GM21529 (cell line): ENCODE measurements at regions not wholly inside any gene's neighbourhood (a gene's known extent, or its start where the extent isn't known, plus 50 kb on each side); places are given as distances from the start of the nearest gene placed in this dataset.

Source experiments
- ATAC-seq: cut with Tn5 transposase; IDR thresholded peaks from one replicate; pipeline ENCODE4 v1.9.1; 2021; ENCODE audit not compliant: unreplicated experiment

DNA sequence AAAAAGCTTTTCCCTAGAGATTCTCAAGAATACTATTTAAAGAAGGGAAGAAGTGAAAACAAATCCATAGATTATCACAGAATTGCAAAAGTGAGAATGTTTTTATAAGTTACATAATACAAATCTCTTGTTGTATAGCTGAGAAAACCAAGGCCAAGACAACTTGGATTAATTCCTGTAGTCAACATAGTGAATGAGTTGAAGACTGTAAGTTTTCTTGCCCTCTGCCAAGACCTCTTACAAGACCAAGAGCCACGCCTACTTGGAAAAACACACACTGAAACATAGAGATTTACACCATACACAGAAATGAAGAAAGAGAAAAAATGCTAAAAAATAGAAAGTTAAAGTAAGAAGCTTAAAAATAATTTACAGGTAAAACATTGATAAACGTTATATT is 2024.0 kb downstream of the PCDH7 start:
- ATAC-seq: no peak

GRCh38 chr4:32745351-32745750 is 2025.2 kb downstream of the PCDH7 start:
- no peak for ATAC-seq

DNA sequence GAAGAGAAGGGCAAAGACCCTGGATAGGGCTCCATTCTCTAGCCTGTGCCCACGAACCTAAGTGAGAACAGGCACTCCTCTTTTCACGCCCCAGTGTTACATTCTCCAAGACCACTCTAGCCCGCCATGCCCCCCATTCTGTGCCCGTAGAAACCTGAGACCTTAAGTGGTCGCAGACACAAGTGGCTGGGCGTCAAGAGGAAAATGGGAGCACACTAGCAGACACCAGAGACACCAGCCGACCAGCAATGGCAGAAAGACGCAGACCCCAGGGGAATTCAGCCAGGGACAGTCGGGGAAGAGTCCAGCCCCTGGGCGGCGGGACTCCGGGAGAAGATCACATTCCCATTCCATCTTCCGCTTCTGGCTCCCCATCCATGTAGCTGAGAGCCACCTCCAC is 2027.9 kb downstream of the PCDH7 start:
- ATAC-seq: no peak

- ATAC-seq: no peak
Measured at GRCh38 chr4:32748498-32748897, 2028.3 kb downstream of the PCDH7 start.

GRCh38 chr4:32752962-32753361 is 2032.8 kb downstream of the PCDH7 start:
- no peak for ATAC-seq

DNA sequence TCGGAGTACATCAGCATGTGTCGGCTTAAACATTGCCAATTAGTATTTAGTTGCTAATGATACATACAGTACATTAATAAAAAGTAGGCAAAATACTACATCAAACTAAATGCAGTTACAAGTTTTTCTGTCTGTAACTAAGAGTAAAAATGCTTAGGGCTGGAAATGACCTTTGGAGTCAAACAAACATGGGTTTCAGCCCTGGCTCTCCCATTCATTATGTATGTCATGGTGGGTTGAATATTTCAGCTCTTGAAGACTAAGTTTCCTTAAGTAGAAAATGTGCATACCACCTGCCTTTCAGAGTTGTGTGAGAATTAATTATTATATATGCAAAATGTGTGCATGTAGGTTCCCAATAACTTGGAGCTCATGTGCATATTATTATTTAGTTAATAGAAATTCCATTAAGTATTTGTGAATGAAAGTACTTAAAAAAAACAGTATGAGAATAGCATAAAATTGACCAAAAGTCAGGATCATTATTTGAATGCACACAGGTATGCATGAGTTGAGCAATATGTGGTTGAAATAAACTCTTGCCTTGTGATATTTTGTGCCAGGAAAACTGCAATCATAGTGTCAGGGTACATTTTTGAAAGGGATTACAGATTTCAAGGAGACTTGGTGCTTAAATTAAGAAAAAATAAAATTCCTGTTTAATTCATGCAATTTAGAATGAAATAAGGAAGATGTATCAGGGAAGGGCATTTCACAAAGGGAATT is 2048.7 kb downstream of the PCDH7 start:
- no peak for ATAC-seq

GRCh38 chr4:32771491-32771890 is 2051.3 kb downstream of the PCDH7 start:
- no peak for ATAC-seq

GRCh38 chr4:32775049-32775448 is 2054.9 kb downstream of the PCDH7 start:
- ATAC-seq: no peak

- ATAC-seq: no peak
Measured at GRCh38 chr4:32776435-32777203, 2056.4 kb downstream of the PCDH7 start.

- no peak for ATAC-seq
Measured at GRCh38 chr4:32778025-32778424, 2057.9 kb downstream of the PCDH7 start.

DNA sequence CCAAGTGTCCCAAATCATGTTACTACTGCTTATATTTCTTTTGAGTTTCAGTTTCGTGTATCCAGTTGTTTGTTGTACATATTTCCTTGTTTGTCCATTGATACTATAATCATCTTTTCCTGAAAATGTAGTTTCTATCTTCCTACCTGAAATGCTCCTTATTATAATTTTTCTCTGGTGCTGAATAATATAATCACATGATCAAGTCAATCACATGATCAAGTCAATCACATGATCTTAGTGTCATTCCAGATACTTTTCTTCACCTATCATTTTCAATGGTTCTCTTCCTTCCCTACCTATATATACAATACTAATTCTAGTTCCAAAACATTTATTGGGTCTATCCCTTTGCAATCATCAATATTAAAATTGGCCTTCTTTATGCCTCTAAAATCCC is 2058.8 kb downstream of the PCDH7 start:
- no peak for ATAC-seq

GRCh38 chr4:32789026-32789608 is 2068.9 kb downstream of the PCDH7 start:
- no peak for ATAC-seq

GRCh38 chr4:32790803-32791202 is 2070.6 kb downstream of the PCDH7 start:
- no peak for ATAC-seq

GRCh38 chr4:32798471-32799159 is 2078.4 kb downstream of the PCDH7 start:
- ATAC-seq: no peak

DNA sequence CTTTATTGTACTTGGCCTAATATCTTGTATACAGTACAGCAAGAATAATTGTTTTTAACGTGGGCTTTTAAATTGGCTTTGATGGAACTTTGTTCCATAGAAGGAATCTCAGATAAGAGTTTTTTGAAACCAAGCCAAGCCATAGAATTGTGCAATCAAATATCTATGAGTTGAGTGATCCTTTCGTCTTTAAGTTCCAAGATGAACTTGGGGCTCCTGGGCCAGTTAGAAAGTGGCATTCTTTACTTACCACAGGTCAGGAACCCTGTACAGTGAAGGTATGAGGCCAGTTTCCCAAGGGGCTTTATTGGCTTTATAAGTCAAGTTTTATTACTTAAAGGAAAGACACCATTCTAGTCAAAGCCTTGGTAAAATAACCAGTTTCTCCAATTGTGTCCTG is 2104.2 kb downstream of the PCDH7 start:
- ATAC-seq: no peak

- no peak for ATAC-seq
Measured at GRCh38 chr4:32826169-32826568, 2106.0 kb downstream of the PCDH7 start.

- ATAC-seq: no peak
Measured at GRCh38 chr4:32830160-32830559, 2110.0 kb downstream of the PCDH7 start.

GRCh38 chr4:32831104-32831503 is 2110.9 kb downstream of the PCDH7 start:
- no peak for ATAC-seq

GRCh38 chr4:32840461-32841189 is 2120.5 kb downstream of the PCDH7 start:
- ATAC-seq: no peak

GRCh38 chr4:32841217-32841616 is 2121.0 kb downstream of the PCDH7 start:
- ATAC-seq: no peak

GRCh38 chr4:32847461-32847860 is 2127.3 kb downstream of the PCDH7 start:
- ATAC-seq: no peak
